HEK293 (cell line): ENCODE measurements at regions not wholly inside any gene's neighbourhood (a gene's known extent, or its start where the extent isn't known, plus 50 kb on each side); places are given as distances from the start of the nearest gene placed in this dataset.

Experiments
- CTCF ChIA-PET: fragments of 350-600 bp; formaldehyde crosslinking; extraction: SDS; loops from one replicate; lab custom pipeline; 2021; ENCODE audit warnings: antibody characterized with exemption; lab: Yijun Ruan, JAX
- POLR2A ChIA-PET: fragments of 300-600 bp; formaldehyde crosslinking; extraction: SDS; loops from one replicate; lab custom pipeline; 2020; ENCODE audit warnings: antibody characterized with exemption, inconsistent platforms; lab: Yijun Ruan, JAX
- H3K27ac ChIP-seq: fragments of 200-500 bp; sonication (Bioruptor generic); 2 replicates; pipeline ENCODE4 v1.5.1; 2014; ENCODE audit warnings: low read depth, low read length, control low read depth, inconsistent platforms; ENCODE audit errors: extremely low read depth
- H3K36me3 ChIP-seq, 2 experiments: fragments of 200-500 bp in 1 of 2; sonication (Bioruptor generic) in 1 of 2; 1 replicate in 1 of 2; 2 replicates in 1 of 2; pipeline ENCODE4 v1.5.1; 2014 to 2017; ENCODE audit warnings: inconsistent platforms in 2 of 2, low read length in 2 of 2; ENCODE audit not compliant: control insufficient read depth in 2 of 2, insufficient read depth in 1 of 2
- H3K4me1 ChIP-seq: fragments of 200-500 bp; sonication (Bioruptor generic); 2 replicates; pipeline ENCODE4 v1.5.1; 2014; ENCODE audit warnings: mild to moderate bottlenecking, low read length, inconsistent platforms; ENCODE audit not compliant: control insufficient read depth, insufficient read depth
- H3K4me3 ChIP-seq: 2 replicates; pipeline ENCODE4 v1.5.1; 2011; ENCODE audit warnings: low read depth, mild to moderate bottlenecking, control low read depth, low read length, moderate library complexity
- H3K9me3 ChIP-seq: fragments of 200-500 bp; sonication (Bioruptor generic); 2 replicates; pipeline ENCODE4 v1.5.1; 2014; ENCODE audit warnings: low read depth, low read length, inconsistent platforms; ENCODE audit not compliant: control insufficient read depth, insufficient read depth
- BCL11A ChIP-seq: fragments of 450-650 bp; formaldehyde crosslinking; IDR thresholded peaks from 2 replicates; pipeline ENCODE4 v1.5.1; 2016; ENCODE audit warnings: low read depth, missing biosample characterization, missing genetic modification characterization
- BCL11B ChIP-seq: fragments of 450-650 bp; formaldehyde crosslinking; IDR thresholded peaks from 2 replicates; pipeline ENCODE4 v1.5.1; 2016; ENCODE audit warnings: low read depth, missing biosample characterization, missing genetic modification characterization
- GFI1B ChIP-seq: fragments of 450-650 bp; formaldehyde crosslinking; IDR thresholded peaks from 2 replicates; pipeline ENCODE4 v1.5.1; 2016; ENCODE audit warnings: missing biosample characterization, missing genetic modification characterization
- GLI4 ChIP-seq: fragments of 450-650 bp; formaldehyde crosslinking; IDR thresholded peaks from 2 replicates; pipeline ENCODE4 v1.5.1; 2016; ENCODE audit warnings: missing biosample characterization, missing genetic modification characterization
- KLF9 ChIP-seq: fragments of 450-650 bp; formaldehyde crosslinking; IDR thresholded peaks from 2 replicates; pipeline ENCODE4 v1.5.1; 2016; ENCODE audit warnings: missing biosample characterization, missing genetic modification characterization, low read depth
- ZBTB7A ChIP-seq: fragments of 450-650 bp; formaldehyde crosslinking; IDR thresholded peaks from 2 replicates; pipeline ENCODE4 v1.5.1; 2016; ENCODE audit warnings: low read depth, missing biosample characterization, missing genetic modification characterization
- ZBTB8A ChIP-seq: fragments of 450-650 bp; formaldehyde crosslinking; IDR thresholded peaks from 2 replicates; pipeline ENCODE4 v1.5.1; 2016; ENCODE audit warnings: missing biosample characterization, missing genetic modification characterization
- ZNF174 ChIP-seq: fragments of 450-650 bp; formaldehyde crosslinking; IDR thresholded peaks from 2 replicates; pipeline ENCODE4 v1.5.0; 2017; ENCODE audit warnings: missing biosample characterization, mild to moderate bottlenecking, missing genetic modification characterization
- ZNF202 ChIP-seq: fragments of 450-650 bp; formaldehyde crosslinking; IDR thresholded peaks from 2 replicates; pipeline ENCODE4 v1.5.1; 2016; ENCODE audit warnings: missing biosample characterization, missing genetic modification characterization, borderline replicate concordance
- ZNF214 ChIP-seq: fragments of 450-650 bp; formaldehyde crosslinking; IDR thresholded peaks from 2 replicates; pipeline ENCODE4 v1.5.1; 2017; ENCODE audit warnings: missing biosample characterization, mild to moderate bottlenecking, missing genetic modification characterization, borderline replicate concordance
- ZNF416 ChIP-seq: fragments of 450-650 bp; formaldehyde crosslinking; IDR thresholded peaks from 2 replicates; pipeline ENCODE4 v1.5.1; 2016; ENCODE audit warnings: missing biosample characterization, missing genetic modification characterization
- ZNF571 ChIP-seq: fragments of 450-650 bp; formaldehyde crosslinking; IDR thresholded peaks from 2 replicates; pipeline ENCODE4 v1.5.0; 2017; ENCODE audit warnings: missing biosample characterization, missing genetic modification characterization
- ZNF600 ChIP-seq: fragments of 450-650 bp; formaldehyde crosslinking; IDR thresholded peaks from 2 replicates; pipeline ENCODE4 v1.5.1; 2016; ENCODE audit warnings: missing biosample characterization, missing genetic modification characterization
- ZNF621 ChIP-seq: fragments of 450-650 bp; formaldehyde crosslinking; IDR thresholded peaks from 2 replicates; pipeline ENCODE4 v1.5.1; 2017; ENCODE audit warnings: missing biosample characterization, missing genetic modification characterization
- ZNF624 ChIP-seq: fragments of 450-650 bp; formaldehyde crosslinking; IDR thresholded peaks from 2 replicates; pipeline ENCODE4 v1.5.1; 2017; ENCODE audit warnings: missing biosample characterization, missing genetic modification characterization
- ZNF76 ChIP-seq: fragments of 450-650 bp; formaldehyde crosslinking; IDR thresholded peaks from 2 replicates; pipeline ENCODE4; 2016; ENCODE audit warnings: low read depth, missing biosample characterization, missing genetic modification characterization, borderline replicate concordance
- TF ChIP-seq, protein P1 (sequence below): fragments of 450-650 bp; formaldehyde crosslinking; optimal IDR thresholded peaks from 2 replicates; pipeline ENCODE3; 2016; ENCODE audit warnings: missing biosample characterization, mild to moderate bottlenecking, missing genetic modification characterization
- TF ChIP-seq, protein P2 (sequence below): fragments of 450-650 bp; formaldehyde crosslinking; IDR thresholded peaks from 2 replicates; pipeline ENCODE4 v1.5.1; 2016; ENCODE audit warnings: missing biosample characterization, missing genetic modification characterization
- TF ChIP-seq, protein P3 (sequence below): fragments of 450-650 bp; formaldehyde crosslinking; IDR thresholded peaks from 2 replicates; pipeline ENCODE4 v1.5.1; 2016; ENCODE audit warnings: missing biosample characterization, missing genetic modification characterization

DNA sequence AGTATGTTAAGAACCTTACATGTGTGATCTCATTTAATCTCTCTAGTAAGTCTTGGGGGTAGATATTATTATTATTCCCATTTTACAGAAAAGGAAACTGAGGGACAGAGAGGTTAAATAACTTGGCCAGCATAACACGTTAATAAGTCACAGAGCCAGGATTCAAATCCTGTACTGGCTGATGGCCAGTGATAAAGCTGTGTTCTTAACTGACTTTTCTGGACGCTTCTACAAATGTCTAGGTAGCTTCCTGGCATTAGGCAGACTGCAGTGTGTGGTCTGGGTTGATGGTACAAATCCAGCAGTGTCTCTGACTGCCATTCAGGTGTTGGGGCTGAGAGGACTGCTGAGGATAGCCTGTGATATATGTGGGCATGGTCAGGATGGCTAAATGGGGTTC, 125.8 kb upstream of the CXCL14 start:
- H3K36me3 ChIP-seq: no peaks in the 10 kb centered on the region
- no peak overlapping the region for H3K27ac ChIP-seq
- H3K4me1 ChIP-seq: no peaks in the 10 kb centered on the region
- H3K9me3 ChIP-seq: no peaks in the 10 kb centered on the region
- ChIA-PET POLR2A (no interaction called here), CTCF (interaction anchor here (0.5 to 1.4 kb wide), 6 partner anchors 12 to 511 kb away, joined by 3 to 4 read pairs (median 4); no protein-coding TSS in a partner anchor)
- no peak for TF ChIP-seq ZNF621 (tag by site-specific recombination)
- TF ChIP-seq, protein P1, sequence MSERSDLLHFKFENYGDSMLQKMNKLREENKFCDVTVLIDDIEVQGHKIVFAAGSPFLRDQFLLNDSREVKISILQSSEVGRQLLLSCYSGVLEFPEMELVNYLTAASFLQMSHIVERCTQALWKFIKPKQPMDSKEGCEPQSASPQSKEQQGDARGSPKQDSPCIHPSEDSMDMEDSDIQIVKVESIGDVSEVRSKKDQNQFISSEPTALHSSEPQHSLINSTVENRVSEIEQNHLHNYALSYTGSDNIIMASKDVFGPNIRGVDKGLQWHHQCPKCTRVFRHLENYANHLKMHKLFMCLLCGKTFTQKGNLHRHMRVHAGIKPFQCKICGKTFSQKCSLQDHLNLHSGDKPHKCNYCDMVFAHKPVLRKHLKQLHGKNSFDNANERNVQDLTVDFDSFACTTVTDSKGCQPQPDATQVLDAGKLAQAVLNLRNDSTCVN (tag by site-specific recombination): no peak
- TF ChIP-seq ZBTB7A (tag by site-specific recombination): no peak
- no peak for TF ChIP-seq ZNF571 (tag by site-specific recombination)
- TF ChIP-seq, protein P2, sequence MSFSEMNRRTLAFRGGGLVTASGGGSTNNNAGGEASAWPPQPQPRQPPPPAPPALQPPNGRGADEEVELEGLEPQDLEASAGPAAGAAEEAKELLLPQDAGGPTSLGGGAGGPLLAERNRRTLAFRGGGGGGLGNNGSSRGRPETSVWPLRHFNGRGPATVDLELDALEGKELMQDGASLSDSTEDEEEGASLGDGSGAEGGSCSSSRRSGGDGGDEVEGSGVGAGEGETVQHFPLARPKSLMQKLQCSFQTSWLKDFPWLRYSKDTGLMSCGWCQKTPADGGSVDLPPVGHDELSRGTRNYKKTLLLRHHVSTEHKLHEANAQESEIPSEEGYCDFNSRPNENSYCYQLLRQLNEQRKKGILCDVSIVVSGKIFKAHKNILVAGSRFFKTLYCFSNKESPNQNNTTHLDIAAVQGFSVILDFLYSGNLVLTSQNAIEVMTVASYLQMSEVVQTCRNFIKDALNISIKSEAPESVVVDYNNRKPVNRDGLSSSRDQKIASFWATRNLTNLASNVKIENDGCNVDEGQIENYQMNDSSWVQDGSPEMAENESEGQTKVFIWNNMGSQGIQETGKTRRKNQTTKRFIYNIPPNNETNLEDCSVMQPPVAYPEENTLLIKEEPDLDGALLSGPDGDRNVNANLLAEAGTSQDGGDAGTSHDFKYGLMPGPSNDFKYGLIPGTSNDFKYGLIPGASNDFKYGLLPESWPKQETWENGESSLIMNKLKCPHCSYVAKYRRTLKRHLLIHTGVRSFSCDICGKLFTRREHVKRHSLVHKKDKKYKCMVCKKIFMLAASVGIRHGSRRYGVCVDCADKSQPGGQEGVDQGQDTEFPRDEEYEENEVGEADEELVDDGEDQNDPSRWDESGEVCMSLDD: no peak
- no peak for TF ChIP-seq GFI1B (tag by site-specific recombination)
- TF ChIP-seq BCL11A: no peak
- no peak for TF ChIP-seq ZBTB8A (tag by site-specific recombination)
- TF ChIP-seq ZNF214 (tag by site-specific recombination): no peak
- TF ChIP-seq ZNF416 (tag by site-specific recombination): no peak
- TF ChIP-seq GLI4 (tag by site-specific recombination): no peak
- TF ChIP-seq ZNF624 (tag by site-specific recombination): no peak
- TF ChIP-seq BCL11B (tag by site-specific recombination): no peak
- no peak for TF ChIP-seq ZNF202 (tag by site-specific recombination)
- TF ChIP-seq, protein P3, sequence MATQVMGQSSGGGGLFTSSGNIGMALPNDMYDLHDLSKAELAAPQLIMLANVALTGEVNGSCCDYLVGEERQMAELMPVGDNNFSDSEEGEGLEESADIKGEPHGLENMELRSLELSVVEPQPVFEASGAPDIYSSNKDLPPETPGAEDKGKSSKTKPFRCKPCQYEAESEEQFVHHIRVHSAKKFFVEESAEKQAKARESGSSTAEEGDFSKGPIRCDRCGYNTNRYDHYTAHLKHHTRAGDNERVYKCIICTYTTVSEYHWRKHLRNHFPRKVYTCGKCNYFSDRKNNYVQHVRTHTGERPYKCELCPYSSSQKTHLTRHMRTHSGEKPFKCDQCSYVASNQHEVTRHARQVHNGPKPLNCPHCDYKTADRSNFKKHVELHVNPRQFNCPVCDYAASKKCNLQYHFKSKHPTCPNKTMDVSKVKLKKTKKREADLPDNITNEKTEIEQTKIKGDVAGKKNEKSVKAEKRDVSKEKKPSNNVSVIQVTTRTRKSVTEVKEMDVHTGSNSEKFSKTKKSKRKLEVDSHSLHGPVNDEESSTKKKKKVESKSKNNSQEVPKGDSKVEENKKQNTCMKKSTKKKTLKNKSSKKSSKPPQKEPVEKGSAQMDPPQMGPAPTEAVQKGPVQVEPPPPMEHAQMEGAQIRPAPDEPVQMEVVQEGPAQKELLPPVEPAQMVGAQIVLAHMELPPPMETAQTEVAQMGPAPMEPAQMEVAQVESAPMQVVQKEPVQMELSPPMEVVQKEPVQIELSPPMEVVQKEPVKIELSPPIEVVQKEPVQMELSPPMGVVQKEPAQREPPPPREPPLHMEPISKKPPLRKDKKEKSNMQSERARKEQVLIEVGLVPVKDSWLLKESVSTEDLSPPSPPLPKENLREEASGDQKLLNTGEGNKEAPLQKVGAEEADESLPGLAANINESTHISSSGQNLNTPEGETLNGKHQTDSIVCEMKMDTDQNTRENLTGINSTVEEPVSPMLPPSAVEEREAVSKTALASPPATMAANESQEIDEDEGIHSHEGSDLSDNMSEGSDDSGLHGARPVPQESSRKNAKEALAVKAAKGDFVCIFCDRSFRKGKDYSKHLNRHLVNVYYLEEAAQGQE (tag by site-specific recombination): no peak
- TF ChIP-seq ZNF76 (tag by site-specific recombination): no peak
- no peak for TF ChIP-seq KLF9 (tag by site-specific recombination)
- TF ChIP-seq, all 188 proteins: peak for 0
- H3K4me3 ChIP-seq: no peak overlapping the region

DNA sequence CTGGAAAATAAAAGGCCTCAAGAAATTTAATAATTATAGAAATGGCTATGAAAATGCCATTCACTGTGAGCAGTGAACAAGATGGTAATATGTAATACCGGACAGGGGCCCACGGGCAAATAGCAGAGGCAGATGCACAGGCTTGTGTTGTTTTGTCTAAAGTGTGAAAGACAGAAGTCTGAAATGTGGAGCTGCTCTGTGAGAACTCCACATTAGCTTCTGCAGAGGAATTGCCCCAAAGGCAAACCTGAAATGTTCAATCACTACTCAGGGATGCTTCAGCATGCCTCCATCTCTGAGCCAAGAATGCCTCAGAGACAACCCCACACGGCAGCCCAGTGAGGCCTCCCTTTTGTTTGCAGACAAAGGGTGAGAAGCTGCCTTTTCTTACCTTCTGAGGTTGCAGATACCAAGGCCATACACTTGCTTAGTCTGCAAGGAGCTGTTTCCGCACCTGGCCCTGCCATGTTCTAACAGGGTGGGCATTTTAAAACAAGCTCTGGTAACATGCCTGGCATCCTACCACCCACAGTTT, 124.3 kb upstream of the CXCL14 start:
- ChIA-PET CTCF (interaction anchor here (1.0 kb wide), 1 partner anchor 136 kb away, joined by 3 read pairs; no protein-coding TSS in a partner anchor), POLR2A (no interaction called here)
- H3K27ac ChIP-seq: no peak overlapping the region
- H3K4me1 ChIP-seq: no peaks in the 10 kb centered on the region
- no peaks in the 10 kb centered on the region for H3K9me3 ChIP-seq
- no peak overlapping the region for H3K4me3 ChIP-seq
- TF ChIP-seq ZNF214 (tag by site-specific recombination) (no peak), ZNF600 (no peak), ZNF174 (tag by site-specific recombination) (no peak)
- no peaks in the 10 kb centered on the region for H3K36me3 ChIP-seq
